GM19023 (cell line): ENCODE measurements at regions not wholly inside any gene's neighbourhood (a gene's known extent, or its start where the extent isn't known, plus 50 kb on each side); places are given as distances from the start of the nearest gene placed in this dataset.
A peak's percentile ranks its signal among the peaks of the same experiment; 100 is the strongest.

Experiments
- ATAC-seq: cut with Tn5 transposase; IDR thresholded peaks from one replicate; pipeline ENCODE4 v1.9.1; 2021; ENCODE audit warnings: mild to moderate bottlenecking, moderate library complexity; ENCODE audit not compliant: unreplicated experiment

GRCh38 chr10:61319386-61320256, 133.6 kb downstream of the TMEM26 start:
- ATAC-seq: no peak

GRCh38 chr10:61318429-61318828, 134.8 kb downstream of the TMEM26 start:
- no peak for ATAC-seq

- no peak for ATAC-seq
Measured at GRCh38 chr10:61317706-61318105, 135.5 kb downstream of the TMEM26 start.

GRCh38 chr10:61316676-61317265, 136.4 kb downstream of the TMEM26 start:
- no peak for ATAC-seq

GRCh38 chr10:61314273-61314672, 138.9 kb downstream of the TMEM26 start:
- no peak for ATAC-seq

GRCh38 chr10:61313460-61313859, 139.7 kb downstream of the TMEM26 start:
- ATAC-seq: no peak

GRCh38 chr10:61304746-61305145, 148.4 kb downstream of the TMEM26 start:
- no peak for ATAC-seq

GRCh38 chr10:61302124-61302523, 151.1 kb downstream of the TMEM26 start:
- no peak for ATAC-seq

GRCh38 chr10:61301575-61301974, 151.6 kb downstream of the TMEM26 start:
- no peak for ATAC-seq

GRCh38 chr10:61299841-61300240, 153.3 kb downstream of the TMEM26 start:
- no peak for ATAC-seq

GRCh38 chr10:61299156-61299555, 154.0 kb downstream of the TMEM26 start:
- no peak for ATAC-seq

- ATAC-seq: no peak
Measured at GRCh38 chr10:61298194-61298593, 155.0 kb downstream of the TMEM26 start.

GRCh38 chr10:61296161-61296560, 157.0 kb downstream of the TMEM26 start:
- no peak for ATAC-seq

GRCh38 chr10:61294131-61294530, 159.1 kb downstream of the TMEM26 start:
- ATAC-seq: no peak

- no peak for ATAC-seq
Measured at GRCh38 chr10:61289813-61290212, 163.4 kb downstream of the TMEM26 start.

- peak; percentile 99 for ATAC-seq
Measured at GRCh38 chr10:61286686-61287085, 166.5 kb downstream of the TMEM26 start.

- no peak for ATAC-seq
Measured at GRCh38 chr10:61285749-61286148, 167.4 kb downstream of the TMEM26 start.

- ATAC-seq: no peak
Measured at GRCh38 chr10:61284222-61284890, 168.8 kb downstream of the TMEM26 start.

- no peak for ATAC-seq
Measured at GRCh38 chr10:61283481-61284221, 169.5 kb downstream of the TMEM26 start.

GRCh38 chr10:61283066-61283465, 170.1 kb downstream of the TMEM26 start:
- ATAC-seq: no peak

GRCh38 chr10:61280303-61280702, 172.9 kb downstream of the TMEM26 start:
- ATAC-seq: no peak
